GM12864 (cell line): ENCODE measurements at regions not wholly inside any gene's neighbourhood (a gene's known extent, or its start where the extent isn't known, plus 50 kb on each side); places are given as distances from the start of the nearest gene placed in this dataset.

ENCODE experiments used
- DNase-seq: peaks from one replicate; pipeline ENCODE4 v3.0.0-alpha.2; 2011; ENCODE audit warnings: low read depth
- H3K4me3 ChIP-seq: 2 replicates; pipeline ENCODE4 v1.5.1; 2011; ENCODE audit warnings: mild to moderate bottlenecking, low read depth, low read length, control low read depth
- CTCF ChIP-seq: IDR thresholded peaks from 2 replicates; pipeline ENCODE4 v1.5.1; 2011; ENCODE audit warnings: low read depth, mild to moderate bottlenecking, moderate library complexity, low read length, control low read depth, inconsistent platforms; ENCODE audit errors: missing control alignments

GRCh38 chr6:51365566-51365965 lies 546.9 kb downstream of the TFAP2B start:
- TF ChIP-seq CTCF: no peak
- no peak overlapping the region for H3K4me3 ChIP-seq
- no peak for DNase-seq

GRCh38 chr6:51369485-51369884 lies 550.8 kb downstream of the TFAP2B start:
- TF ChIP-seq CTCF: no peak
- DNase-seq: no peak
- H3K4me3 ChIP-seq: no peak overlapping the region

- no peak overlapping the region for H3K4me3 ChIP-seq
- no peak for DNase-seq
- no peak for TF ChIP-seq CTCF
Measured at GRCh38 chr6:51382847-51383246, 564.2 kb downstream of the TFAP2B start.

GRCh38 chr6:51384736-51385135 lies 566.1 kb downstream of the TFAP2B start:
- no peak overlapping the region for H3K4me3 ChIP-seq
- no peak for DNase-seq
- no peak for TF ChIP-seq CTCF

- TF ChIP-seq CTCF: no peak
- no peak overlapping the region for H3K4me3 ChIP-seq
- DNase-seq: no peak
Measured at GRCh38 chr6:51386347-51386836, 567.7 kb downstream of the TFAP2B start.

- H3K4me3 ChIP-seq: no peak overlapping the region
- no peak for DNase-seq
- no peak for TF ChIP-seq CTCF
Measured at GRCh38 chr6:51387907-51388306, 569.2 kb downstream of the TFAP2B start.

GRCh38 chr6:51394061-51394460 lies 575.4 kb downstream of the TFAP2B start:
- no peak for TF ChIP-seq CTCF
- no peak for DNase-seq
- no peak overlapping the region for H3K4me3 ChIP-seq
